Uterus (tissue), 3 donors: ENCODE measurements at regions not wholly inside any gene's neighbourhood (a gene's known extent, or its start where the extent isn't known, plus 50 kb on each side); places are given as distances from the start of the nearest gene placed in this dataset.
"Not testable (repeated sequence)": the region's sequence is repeated elsewhere in the genome, so short reads cannot be mapped to it uniquely, and the experiment has no call there.

ENCODE experiments used
- DNase-seq, 2 donors: peaks; one replicate each; pipeline ENCODE4 v3.0.0-alpha.2; 2019 to 2020
- H3K27ac ChIP-seq, 2 donors: fragments of 200-600 bp; sonication (generic); 1 replicate in 1 of 2; 2 replicates in 1 of 2; pipeline ENCODE4 v1.5.1; 2016 to 2018
- H3K27me3 ChIP-seq, 2 donors: fragments of 200-600 bp; sonication (generic); one replicate each; pipeline ENCODE4 v1.5.1; 2018 to 2019; ENCODE audit warnings: control low read depth in 1 of 2
- H3K36me3 ChIP-seq, 2 donors: fragments of 200-600 bp; sonication (generic); one replicate each; pipeline ENCODE4 v1.5.1; 2019; ENCODE audit warnings: control low read depth in 1 of 2
- H3K4me1 ChIP-seq, 2 donors: fragments of 200-600 bp; sonication (generic); one replicate each; pipeline ENCODE4 v1.5.1; 2018 to 2019; ENCODE audit warnings: control low read depth in 1 of 2
- H3K4me3 ChIP-seq, 2 donors: fragments of 200-600 bp; sonication (generic); 1 replicate in 1 of 2; 2 replicates in 1 of 2; pipeline ENCODE4 v1.5.1; 2018 to 2019; ENCODE audit warnings: mild to moderate bottlenecking in 1 of 2
- H3K9me3 ChIP-seq, 2 donors: fragments of 200-600 bp; sonication (generic); one replicate each; pipeline ENCODE4 v1.5.1; 2019; ENCODE audit warnings: control low read depth in 1 of 2
- POLR2A ChIP-seq, 2 donors: fragments of 450-650 bp; IDR thresholded peaks; one replicate each; pipeline ENCODE4 v1.6.1; 2016; ENCODE audit warnings: antibody characterized with exemption in 2 of 2, mild to moderate bottlenecking in 1 of 2, moderate library complexity in 1 of 2
- intact Hi-C: fragments of 100-400 bp; cut with DNase I; formaldehyde crosslinking; loops from one replicate; pipeline ENCODE4 v1.15.1; 2023; ENCODE audit warnings: low total_unique reads
- TF ChIP-seq, protein P1 (sequence below), 4 experiments: fragments of 200-600 bp in 2 of 4; fragments of 450-650 bp in 2 of 4; sonication (generic) in 2 of 4; IDR thresholded peaks; one replicate each; pipeline ENCODE4 v1.5.1; 2016 to 2019; ENCODE audit warnings: antibody characterized with exemption in 4 of 4, mild to moderate bottlenecking in 2 of 4, moderate library complexity in 1 of 4
- donor health status: DM: yes; HTN: yes; CAD: no.

DNA sequence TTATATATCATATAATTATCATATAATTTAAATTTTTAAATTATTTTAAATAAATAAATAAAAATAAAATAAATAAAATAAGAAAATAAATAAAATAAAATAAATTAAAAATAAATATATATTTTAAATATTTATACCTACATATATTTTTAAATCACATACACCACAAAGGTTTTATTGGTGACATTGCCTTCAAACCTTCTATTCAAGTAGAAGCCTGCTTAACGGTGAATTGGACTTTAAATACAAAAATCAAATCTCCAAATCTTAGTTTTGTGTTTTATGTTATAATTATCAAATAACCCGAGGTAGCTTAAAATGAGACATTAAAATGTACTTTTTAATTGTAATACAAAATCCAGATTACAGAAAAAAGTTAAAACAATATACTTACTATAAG lies 1137.8 kb downstream of the HACE1 start:
- no peak overlapping the region for H3K4me3 ChIP-seq
- no peaks in the 10 kb centered on the region for H3K27me3 ChIP-seq
- intact Hi-C loops, result no loop called here
- no peak overlapping the region for H3K27ac ChIP-seq
- no peaks in the 10 kb centered on the region for H3K36me3 ChIP-seq
- DNase-seq, result no peak
- H3K9me3 ChIP-seq, result no peaks in the 10 kb centered on the region
- no peaks in the 10 kb centered on the region for H3K4me1 ChIP-seq
- no peak for TF ChIP-seq POLR2A (IDR thresholded peaks at IDR 0.05)
- TF ChIP-seq, protein P1, sequence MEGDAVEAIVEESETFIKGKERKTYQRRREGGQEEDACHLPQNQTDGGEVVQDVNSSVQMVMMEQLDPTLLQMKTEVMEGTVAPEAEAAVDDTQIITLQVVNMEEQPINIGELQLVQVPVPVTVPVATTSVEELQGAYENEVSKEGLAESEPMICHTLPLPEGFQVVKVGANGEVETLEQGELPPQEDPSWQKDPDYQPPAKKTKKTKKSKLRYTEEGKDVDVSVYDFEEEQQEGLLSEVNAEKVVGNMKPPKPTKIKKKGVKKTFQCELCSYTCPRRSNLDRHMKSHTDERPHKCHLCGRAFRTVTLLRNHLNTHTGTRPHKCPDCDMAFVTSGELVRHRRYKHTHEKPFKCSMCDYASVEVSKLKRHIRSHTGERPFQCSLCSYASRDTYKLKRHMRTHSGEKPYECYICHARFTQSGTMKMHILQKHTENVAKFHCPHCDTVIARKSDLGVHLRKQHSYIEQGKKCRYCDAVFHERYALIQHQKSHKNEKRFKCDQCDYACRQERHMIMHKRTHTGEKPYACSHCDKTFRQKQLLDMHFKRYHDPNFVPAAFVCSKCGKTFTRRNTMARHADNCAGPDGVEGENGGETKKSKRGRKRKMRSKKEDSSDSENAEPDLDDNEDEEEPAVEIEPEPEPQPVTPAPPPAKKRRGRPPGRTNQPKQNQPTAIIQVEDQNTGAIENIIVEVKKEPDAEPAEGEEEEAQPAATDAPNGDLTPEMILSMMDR (IDR thresholded peaks at IDR 0.05), result no peak

DNA sequence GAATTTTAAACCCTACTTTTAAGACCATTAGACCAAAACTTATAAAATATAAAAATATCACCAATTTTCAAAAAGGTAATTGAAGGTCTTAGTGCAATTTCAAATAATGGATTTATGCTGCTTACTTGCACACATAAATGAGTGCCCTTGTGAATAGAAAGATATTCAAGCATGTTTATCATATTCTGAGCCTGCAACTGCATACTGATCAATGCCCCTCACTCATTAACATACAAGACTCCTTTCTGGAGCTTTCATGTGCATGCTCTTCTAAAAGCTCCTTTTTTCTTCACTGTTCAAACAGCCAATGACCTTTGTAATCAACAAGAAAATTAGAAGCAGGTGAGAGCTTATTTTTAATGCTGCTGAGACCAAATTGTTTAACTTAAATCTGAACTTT lies 1139.3 kb downstream of the HACE1 start:
- Histone ChIP-seq H3K27ac (no peak overlapping the region), H3K4me1 (no peaks in the 10 kb centered on the region), H3K27me3 (no peaks in the 10 kb centered on the region), H3K36me3 (no peaks in the 10 kb centered on the region), H3K4me3 (no peak overlapping the region), H3K9me3 (no peaks in the 10 kb centered on the region)
- DNase-seq, result no peak
- TF ChIP-seq, protein P1 (IDR thresholded peaks at IDR 0.05), result no peak
- no peak for TF ChIP-seq POLR2A (IDR thresholded peaks at IDR 0.05)
- intact Hi-C loops, result no loop called here

DNA sequence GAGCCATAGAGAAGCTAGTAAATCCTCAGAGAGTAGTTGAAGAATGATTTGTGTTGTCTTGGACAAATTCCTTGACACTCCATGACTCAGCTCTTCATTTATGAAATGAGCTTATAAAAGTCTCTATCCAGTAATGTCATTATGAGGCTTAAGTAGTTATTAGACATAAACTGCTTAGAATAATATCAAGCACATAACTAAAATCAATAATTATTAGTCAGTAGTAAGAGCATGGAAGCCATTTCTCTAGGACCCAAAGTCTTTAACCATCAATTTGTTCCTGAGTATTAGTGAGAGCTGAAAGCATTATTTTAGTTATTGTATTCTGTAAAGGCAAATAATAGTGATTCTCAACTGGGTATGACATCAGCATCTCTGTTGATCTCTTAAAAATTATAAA lies 1140.2 kb downstream of the HACE1 start:
- no peak for TF ChIP-seq POLR2A (IDR thresholded peaks at IDR 0.05)
- TF ChIP-seq, protein P1 (IDR thresholded peaks at IDR 0.05), result no peak
- no peaks in the 10 kb centered on the region for H3K9me3 ChIP-seq
- no peaks in the 10 kb centered on the region for H3K27me3 ChIP-seq
- H3K36me3 ChIP-seq, result no peaks in the 10 kb centered on the region
- intact Hi-C loops, result no loop called here
- no peaks in the 10 kb centered on the region for H3K4me1 ChIP-seq
- no peak for DNase-seq
- no peak overlapping the region for H3K27ac ChIP-seq
- H3K4me3 ChIP-seq, result no peak overlapping the region

DNA sequence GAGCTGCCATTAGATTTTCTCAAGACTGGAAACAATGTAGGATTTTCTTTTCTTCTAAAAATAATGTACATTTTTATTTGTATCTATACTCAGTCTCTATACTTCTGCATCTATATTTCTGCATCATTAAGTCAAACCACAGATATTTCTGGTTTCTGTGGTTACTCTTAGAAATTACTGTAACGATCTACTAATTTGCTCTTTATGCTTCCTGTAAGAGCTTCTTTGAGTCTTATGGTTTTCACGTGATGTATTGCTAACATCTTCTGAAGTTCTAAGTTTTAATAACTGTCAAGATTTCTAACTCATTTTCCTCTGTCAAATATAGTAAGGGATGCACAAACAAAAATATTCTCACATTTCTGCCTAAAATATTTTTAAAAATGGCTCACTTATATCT lies 1144.5 kb downstream of the HACE1 start:
- intact Hi-C loops, result no loop called here
- H3K27ac ChIP-seq, result no peak overlapping the region
- TF ChIP-seq, protein P1 (IDR thresholded peaks at IDR 0.05), result no peak
- no peak for TF ChIP-seq POLR2A (IDR thresholded peaks at IDR 0.05)
- no peak for DNase-seq
- no peaks in the 10 kb centered on the region for H3K9me3 ChIP-seq
- H3K36me3 ChIP-seq, result no peaks in the 10 kb centered on the region
- no peaks in the 10 kb centered on the region for H3K27me3 ChIP-seq
- no peaks in the 10 kb centered on the region for H3K4me1 ChIP-seq
- no peak overlapping the region for H3K4me3 ChIP-seq

DNA sequence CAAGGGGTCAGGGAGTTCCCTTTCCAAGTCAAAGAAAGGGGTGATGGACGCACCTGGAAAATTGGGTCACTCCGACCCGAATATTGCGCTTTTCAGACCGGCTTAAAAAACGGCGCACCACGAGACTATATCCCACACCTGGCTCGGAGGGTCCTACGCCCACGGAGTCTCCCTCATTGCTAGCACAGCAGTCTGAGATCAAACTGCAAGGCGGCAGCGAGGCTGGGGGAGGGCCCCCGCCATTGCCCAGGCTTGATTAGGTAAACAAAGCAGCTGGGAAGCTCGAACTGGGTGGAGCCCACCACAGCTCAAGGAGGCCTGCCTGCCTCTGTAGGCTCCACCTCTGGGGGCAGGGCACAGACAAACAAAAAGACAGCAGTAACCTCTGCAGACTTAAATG lies 1150.5 kb downstream of the HACE1 start:
- H3K4me1 ChIP-seq, H3K9me3 ChIP-seq, H3K27me3 ChIP-seq, intact Hi-C loops, H3K4me3 ChIP-seq, DNase-seq, H3K27ac ChIP-seq, H3K36me3 ChIP-seq: not testable (repeated sequence)

DNA sequence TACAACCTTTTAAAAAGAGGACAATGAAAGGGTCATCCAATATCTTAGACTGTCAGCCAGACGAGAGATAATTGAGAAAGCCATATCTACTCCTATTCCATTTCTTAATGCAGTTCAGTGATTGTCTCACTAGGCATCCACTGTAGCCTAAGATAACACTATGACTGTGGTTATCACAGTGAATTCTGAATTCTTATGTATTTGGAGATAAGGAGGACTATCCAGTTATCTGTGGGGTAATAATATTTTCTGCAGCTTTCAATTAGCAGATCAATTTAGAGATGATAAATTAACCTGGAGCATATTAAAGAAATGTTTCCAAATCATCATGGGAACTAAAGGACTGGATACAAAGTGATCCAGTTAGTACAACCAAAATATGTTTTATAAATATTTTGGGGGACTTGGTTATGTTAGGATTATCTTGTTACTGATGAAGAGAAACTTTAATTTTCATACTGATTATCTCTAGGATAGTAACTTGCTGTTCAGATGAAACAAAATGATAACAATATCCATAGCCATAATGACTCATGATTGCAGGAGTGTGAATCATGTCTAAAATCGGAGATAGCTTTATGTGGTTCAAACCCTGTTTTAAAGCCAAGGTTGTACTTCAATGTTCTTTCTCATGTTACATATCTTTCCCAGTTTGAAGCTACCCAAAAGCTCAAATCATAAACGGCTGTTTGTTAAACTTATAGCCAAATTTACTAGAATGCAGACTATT lies 1152.0 kb downstream of the HACE1 start:
- DNase-seq, result no peak
- intact Hi-C loops, result no loop called here
- Histone ChIP-seq H3K9me3 (no peaks in the 10 kb centered on the region), H3K27ac (no peak overlapping the region), H3K27me3 (no peaks in the 10 kb centered on the region), H3K4me3 (no peak overlapping the region), H3K4me1 (no peaks in the 10 kb centered on the region), H3K36me3 (no peaks in the 10 kb centered on the region)
- TF ChIP-seq, protein P1 (IDR thresholded peaks at IDR 0.05), result no peak
- TF ChIP-seq POLR2A (IDR thresholded peaks at IDR 0.05), result no peak
